ENCODE measurements at regions not wholly inside any gene's neighbourhood (a gene's known extent, or its start where the extent isn't known, plus 50 kb on each side); places are given as distances from the start of the nearest gene placed in this dataset.

DNA sequence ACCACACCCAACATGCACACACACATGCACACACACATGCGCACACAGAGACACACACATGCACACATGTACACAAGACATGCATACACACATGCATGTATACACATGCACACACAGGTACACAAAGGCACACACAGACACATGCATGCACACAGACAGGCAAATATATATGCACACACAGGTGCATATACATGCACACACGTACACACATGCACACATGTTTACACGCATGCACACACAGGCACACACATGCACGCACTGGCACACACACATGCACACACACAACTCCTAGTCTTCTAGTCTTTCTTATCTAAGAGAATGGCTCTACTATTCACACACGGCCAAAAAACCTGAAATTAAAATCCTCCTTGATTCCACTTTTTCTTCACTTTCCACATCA is 222.7 kb upstream of the PLD5 start:
- TF ChIP-seq, protein P1, sequence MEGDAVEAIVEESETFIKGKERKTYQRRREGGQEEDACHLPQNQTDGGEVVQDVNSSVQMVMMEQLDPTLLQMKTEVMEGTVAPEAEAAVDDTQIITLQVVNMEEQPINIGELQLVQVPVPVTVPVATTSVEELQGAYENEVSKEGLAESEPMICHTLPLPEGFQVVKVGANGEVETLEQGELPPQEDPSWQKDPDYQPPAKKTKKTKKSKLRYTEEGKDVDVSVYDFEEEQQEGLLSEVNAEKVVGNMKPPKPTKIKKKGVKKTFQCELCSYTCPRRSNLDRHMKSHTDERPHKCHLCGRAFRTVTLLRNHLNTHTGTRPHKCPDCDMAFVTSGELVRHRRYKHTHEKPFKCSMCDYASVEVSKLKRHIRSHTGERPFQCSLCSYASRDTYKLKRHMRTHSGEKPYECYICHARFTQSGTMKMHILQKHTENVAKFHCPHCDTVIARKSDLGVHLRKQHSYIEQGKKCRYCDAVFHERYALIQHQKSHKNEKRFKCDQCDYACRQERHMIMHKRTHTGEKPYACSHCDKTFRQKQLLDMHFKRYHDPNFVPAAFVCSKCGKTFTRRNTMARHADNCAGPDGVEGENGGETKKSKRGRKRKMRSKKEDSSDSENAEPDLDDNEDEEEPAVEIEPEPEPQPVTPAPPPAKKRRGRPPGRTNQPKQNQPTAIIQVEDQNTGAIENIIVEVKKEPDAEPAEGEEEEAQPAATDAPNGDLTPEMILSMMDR (IDR thresholded peaks at IDR 0.05): no peak
- no peak for TF ChIP-seq POLR2A (IDR thresholded peaks at IDR 0.05)

Measured in Peyer's patch (tissue), 4 donors.